ENCODE measurements at regions not wholly inside any gene's neighbourhood (a gene's known extent, or its start where the extent isn't known, plus 50 kb on each side); places are given as distances from the start of the nearest gene placed in this dataset.

GRCh38 chr6:137763436-137763835 is 103.6 kb upstream of the TNFAIP3 start:
- no peak for DNase-seq

GRCh38 chr6:137763886-137764285 is 103.2 kb upstream of the TNFAIP3 start:
- no peak for DNase-seq

GRCh38 chr6:137764464-137764863 is 102.6 kb upstream of the TNFAIP3 start:
- no peak for DNase-seq

- no peak for DNase-seq
These were observed 102.0 kb upstream of the TNFAIP3 start for GRCh38 chr6:137765059-137765458.

- DNase-seq: no peak
These were observed 100.3 kb upstream of the TNFAIP3 start for GRCh38 chr6:137766596-137767370.

GRCh38 chr6:137767465-137767864 is 99.6 kb upstream of the TNFAIP3 start:
- no peak for DNase-seq

GRCh38 chr6:137767911-137768690 is 99.0 kb upstream of the TNFAIP3 start:
- no peak for DNase-seq

- no peak for DNase-seq
These were observed 98.1 kb upstream of the TNFAIP3 start for GRCh38 chr6:137768935-137769334.

- DNase-seq: no peak
These were observed 97.2 kb upstream of the TNFAIP3 start for GRCh38 chr6:137769797-137770362.

GRCh38 chr6:137772541-137773250 is 94.4 kb upstream of the TNFAIP3 start:
- no peak for DNase-seq

- no peak for DNase-seq
These were observed 91.8 kb upstream of the TNFAIP3 start for GRCh38 chr6:137775227-137775626.

GRCh38 chr6:137775720-137776119 is 91.3 kb upstream of the TNFAIP3 start:
- DNase-seq: no peak

GRCh38 chr6:137776256-137776655 is 90.8 kb upstream of the TNFAIP3 start:
- no peak for DNase-seq

GRCh38 chr6:137776786-137777686 is 90.0 kb upstream of the TNFAIP3 start:
- no peak for DNase-seq

GRCh38 chr6:137777687-137778075 is 89.4 kb upstream of the TNFAIP3 start:
- no peak for DNase-seq

GRCh38 chr6:137779982-137780381 is 87.1 kb upstream of the TNFAIP3 start:
- DNase-seq: no peak

GRCh38 chr6:137780447-137781034 is 86.5 kb upstream of the TNFAIP3 start:
- DNase-seq: no peak

GRCh38 chr6:137781639-137782038 is 85.4 kb upstream of the TNFAIP3 start:
- DNase-seq: no peak

GRCh38 chr6:137782166-137783039 is 84.7 kb upstream of the TNFAIP3 start:
- no peak for DNase-seq

- DNase-seq: no peak
These were observed 83.3 kb upstream of the TNFAIP3 start for GRCh38 chr6:137783710-137784109.

GRCh38 chr6:137784583-137784982 is 82.5 kb upstream of the TNFAIP3 start:
- DNase-seq: no peak

Measured in activated CD8-positive, alpha-beta memory T cell treated with anti-CD3 and anti-CD28 coated beads for 24 hours (primary cell).